ENCODE measurements at regions not wholly inside any gene's neighbourhood (a gene's known extent, or its start where the extent isn't known, plus 50 kb on each side); places are given as distances from the start of the nearest gene placed in this dataset.

- H3K4me3 ChIP-seq (replicated peaks in 1 of 4; ENCODE audit: control extremely low read depth in 1 of 4, insufficient read depth in 1 of 4, low read depth in 3 of 4, low read length in 4 of 4) = no peak overlapping the region
- H3K27ac ChIP-seq (ENCODE audit: insufficient read depth, low read length) = no peak overlapping the region
- H3K79me2 ChIP-seq (ENCODE audit: control insufficient read depth, insufficient read depth, low read length) = no peaks in the 10 kb centered on the region
- TF ChIP-seq, protein P1, sequence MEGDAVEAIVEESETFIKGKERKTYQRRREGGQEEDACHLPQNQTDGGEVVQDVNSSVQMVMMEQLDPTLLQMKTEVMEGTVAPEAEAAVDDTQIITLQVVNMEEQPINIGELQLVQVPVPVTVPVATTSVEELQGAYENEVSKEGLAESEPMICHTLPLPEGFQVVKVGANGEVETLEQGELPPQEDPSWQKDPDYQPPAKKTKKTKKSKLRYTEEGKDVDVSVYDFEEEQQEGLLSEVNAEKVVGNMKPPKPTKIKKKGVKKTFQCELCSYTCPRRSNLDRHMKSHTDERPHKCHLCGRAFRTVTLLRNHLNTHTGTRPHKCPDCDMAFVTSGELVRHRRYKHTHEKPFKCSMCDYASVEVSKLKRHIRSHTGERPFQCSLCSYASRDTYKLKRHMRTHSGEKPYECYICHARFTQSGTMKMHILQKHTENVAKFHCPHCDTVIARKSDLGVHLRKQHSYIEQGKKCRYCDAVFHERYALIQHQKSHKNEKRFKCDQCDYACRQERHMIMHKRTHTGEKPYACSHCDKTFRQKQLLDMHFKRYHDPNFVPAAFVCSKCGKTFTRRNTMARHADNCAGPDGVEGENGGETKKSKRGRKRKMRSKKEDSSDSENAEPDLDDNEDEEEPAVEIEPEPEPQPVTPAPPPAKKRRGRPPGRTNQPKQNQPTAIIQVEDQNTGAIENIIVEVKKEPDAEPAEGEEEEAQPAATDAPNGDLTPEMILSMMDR (conservative IDR thresholded peaks at IDR 0.05 in 1 of 2, IDR thresholded peaks at IDR 0.05 in 1 of 2; ENCODE audit: low read depth in 1 of 2, low read length in 2 of 2) = no peak
- no peak for TF ChIP-seq EZH2 (IDR thresholded peaks at IDR 0.05; ENCODE audit: low read length, missing control alignments)
- no peak overlapping the region for H3K9ac ChIP-seq (ENCODE audit: insufficient read depth, low read length)
- no peaks in the 10 kb centered on the region for H3K9me3 ChIP-seq (ENCODE audit: control insufficient read depth, insufficient read depth, low read depth, low read length)
- H4K20me1 ChIP-seq (ENCODE audit: control insufficient read depth, extremely low read depth, insufficient read depth, low read length) = no peaks in the 10 kb centered on the region
- no peak overlapping the region for H2AFZ ChIP-seq (ENCODE audit: low read length)
- H3K4me2 ChIP-seq (ENCODE audit: extremely low read depth, insufficient read depth, low read length) = no peak overlapping the region
- no peaks in the 10 kb centered on the region for H3K36me3 ChIP-seq (ENCODE audit: control insufficient read depth, insufficient read depth, low read length)
- H3K27me3 ChIP-seq (ENCODE audit: control insufficient read depth, insufficient read depth, low read length) = no peaks in the 10 kb centered on the region
- DNase-seq (ENCODE audit: low read depth in 2 of 2) = no peak
- H3K4me1 ChIP-seq (ENCODE audit: control insufficient read depth, extremely low read depth, insufficient read depth, low read length) = no peaks in the 10 kb centered on the region
Measured at GRCh38 chr15:62913246-62913645, 129.3 kb upstream of the TPM1 start.

GRCh38 chr15:62914461-62915079 is 128.0 kb upstream of the TPM1 start:
- Histone ChIP-seq H3K27ac (ENCODE audit: insufficient read depth, low read length) (no peak overlapping the region), H3K4me2 (ENCODE audit: extremely low read depth, insufficient read depth, low read length) (no peak overlapping the region), H3K9me3 (ENCODE audit: control insufficient read depth, insufficient read depth, low read depth, low read length) (no peaks in the 10 kb centered on the region), H3K79me2 (ENCODE audit: control insufficient read depth, insufficient read depth, low read length) (no peaks in the 10 kb centered on the region), H3K4me3 (replicated peaks in 1 of 4; ENCODE audit: control extremely low read depth in 1 of 4, insufficient read depth in 1 of 4, low read depth in 3 of 4, low read length in 4 of 4) (no peak overlapping the region), H3K9ac (ENCODE audit: insufficient read depth, low read length) (no peak overlapping the region), H4K20me1 (ENCODE audit: control insufficient read depth, extremely low read depth, insufficient read depth, low read length) (no peaks in the 10 kb centered on the region), H3K36me3 (ENCODE audit: control insufficient read depth, insufficient read depth, low read length) (no peaks in the 10 kb centered on the region), H3K4me1 (ENCODE audit: control insufficient read depth, extremely low read depth, insufficient read depth, low read length) (no peaks in the 10 kb centered on the region), H3K27me3 (ENCODE audit: control insufficient read depth, insufficient read depth, low read length) (no peaks in the 10 kb centered on the region), H2AFZ (ENCODE audit: low read length) (no peak overlapping the region)
- DNase-seq (ENCODE audit: low read depth in 2 of 2) = no peak
- TF ChIP-seq, protein P1 (conservative IDR thresholded peaks at IDR 0.05 in 1 of 2, IDR thresholded peaks at IDR 0.05 in 1 of 2; ENCODE audit: low read depth in 1 of 2, low read length in 2 of 2) = no peak
- no peak for TF ChIP-seq EZH2 (IDR thresholded peaks at IDR 0.05; ENCODE audit: low read length, missing control alignments)

DNA sequence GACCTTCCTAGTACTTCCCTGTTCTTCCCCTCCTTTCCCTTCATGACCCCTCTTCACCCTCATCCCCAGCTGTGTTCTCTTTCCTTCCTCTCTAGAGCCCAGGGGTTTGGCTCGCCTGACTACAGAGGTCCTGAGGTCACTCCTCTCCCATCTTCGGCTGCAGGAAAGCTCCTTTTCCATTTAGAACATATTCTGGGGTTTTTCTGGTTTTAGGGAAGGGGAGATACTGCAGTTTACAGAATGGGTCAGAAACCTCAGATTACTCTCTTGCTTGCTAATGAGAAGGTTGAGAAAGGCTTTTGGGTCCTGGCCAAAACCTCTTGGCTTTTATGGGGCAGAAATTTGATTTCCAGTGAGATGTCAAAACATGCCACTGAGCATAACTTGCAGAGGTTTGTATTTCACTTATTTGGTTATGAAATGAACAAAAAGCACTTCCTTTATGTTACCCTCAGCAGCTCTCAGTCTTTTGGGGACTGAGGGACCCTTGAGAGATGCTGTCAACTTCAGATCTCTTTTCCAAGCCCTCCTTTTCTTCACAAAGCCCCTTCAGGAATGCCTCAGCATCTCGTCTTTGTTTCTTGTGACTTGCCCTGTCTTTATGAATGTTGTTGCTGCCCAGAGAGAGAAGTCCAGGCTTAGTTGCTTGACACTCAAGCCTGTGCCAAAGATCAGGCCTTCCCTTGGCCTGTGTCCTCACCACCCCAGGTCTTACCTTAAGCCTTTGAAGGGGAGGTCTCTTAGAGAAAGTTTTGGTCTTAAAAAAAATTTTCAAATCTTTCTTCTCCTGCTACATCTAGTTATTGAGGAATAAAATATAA is 121.7 kb upstream of the TPM1 start:
- Histone ChIP-seq H4K20me1 (ENCODE audit: control insufficient read depth, extremely low read depth, insufficient read depth, low read length) (no peaks in the 10 kb centered on the region), H3K4me1 (ENCODE audit: control insufficient read depth, extremely low read depth, insufficient read depth, low read length) (no peaks in the 10 kb centered on the region), H3K9me3 (ENCODE audit: control insufficient read depth, insufficient read depth, low read depth, low read length) (no peaks in the 10 kb centered on the region), H3K4me3 (replicated peaks in 1 of 4; ENCODE audit: control extremely low read depth in 1 of 4, insufficient read depth in 1 of 4, low read depth in 3 of 4, low read length in 4 of 4) (no peak overlapping the region), H3K4me2 (ENCODE audit: extremely low read depth, insufficient read depth, low read length) (no peak overlapping the region), H3K9ac (ENCODE audit: insufficient read depth, low read length) (no peak overlapping the region), H3K27ac (ENCODE audit: insufficient read depth, low read length) (no peak overlapping the region), H2AFZ (ENCODE audit: low read length) (no peak overlapping the region), H3K27me3 (ENCODE audit: control insufficient read depth, insufficient read depth, low read length) (no peaks in the 10 kb centered on the region), H3K79me2 (ENCODE audit: control insufficient read depth, insufficient read depth, low read length) (no peaks in the 10 kb centered on the region), H3K36me3 (ENCODE audit: control insufficient read depth, insufficient read depth, low read length) (no peaks in the 10 kb centered on the region)
- DNase-seq (ENCODE audit: low read depth in 2 of 2) = peak; percentile 65 to 89
- no peak for TF ChIP-seq EZH2 (IDR thresholded peaks at IDR 0.05; ENCODE audit: low read length, missing control alignments)
- TF ChIP-seq, protein P1 (conservative IDR thresholded peaks at IDR 0.05 in 1 of 2, IDR thresholded peaks at IDR 0.05 in 1 of 2; ENCODE audit: low read depth in 1 of 2, low read length in 2 of 2) = no peak

Measured in fibroblast of lung (primary cell).